HG03469 (cell line): ENCODE measurements at regions not wholly inside any gene's neighbourhood (a gene's known extent, or its start where the extent isn't known, plus 50 kb on each side); places are given as distances from the start of the nearest gene placed in this dataset.
"Not testable (repeated sequence)": the region's sequence is repeated elsewhere in the genome, so short reads cannot be mapped to it uniquely, and the experiment has no call there.

ENCODE experiments used
- ATAC-seq: cut with Tn5 transposase; IDR thresholded peaks from one replicate; pipeline ENCODE4 v1.9.1; 2021; ENCODE audit warnings: mild to moderate bottlenecking, moderate library complexity, moderate number of reproducible peaks; ENCODE audit not compliant: unreplicated experiment

DNA sequence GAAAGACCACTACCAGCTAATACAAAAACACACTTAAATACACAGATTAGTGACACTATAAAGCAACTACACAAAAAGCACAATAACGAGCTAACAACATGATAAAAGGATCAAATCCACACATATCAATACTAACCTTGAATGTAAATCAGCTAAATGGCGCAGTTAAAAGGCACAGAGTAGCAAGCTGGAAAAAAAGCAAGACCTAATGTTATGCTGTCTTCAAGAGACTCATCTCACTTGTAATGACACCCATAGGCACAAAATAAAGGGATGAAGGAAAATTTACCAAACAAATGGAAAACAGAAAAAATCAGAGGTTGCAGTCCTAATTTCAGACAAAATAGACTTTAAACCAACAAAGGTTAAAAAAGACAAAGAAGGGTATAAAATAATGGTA, 86.3 kb downstream of the NUS1 start:
- ATAC-seq, result no peak

DNA sequence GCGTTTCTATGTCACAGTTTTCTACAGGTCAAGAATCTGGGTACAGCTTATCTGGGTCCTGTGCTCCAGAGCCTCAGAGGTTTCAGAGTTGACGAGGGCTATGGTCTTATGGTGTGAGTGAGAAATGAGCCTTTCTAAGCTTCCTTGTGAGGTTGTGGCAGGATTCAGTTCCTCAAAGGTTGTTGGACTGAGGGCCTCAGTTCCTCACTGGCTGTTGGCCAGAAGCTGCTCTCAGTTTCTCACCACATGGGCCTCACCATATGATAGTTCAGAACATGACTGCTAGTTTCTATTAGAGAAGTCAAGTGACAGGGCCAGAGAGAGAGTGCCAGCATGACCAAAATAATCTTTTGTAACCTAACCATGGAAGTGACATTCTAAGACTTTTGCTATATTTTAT, 96.1 kb downstream of the NUS1 start:
- ATAC-seq, result peak; percentile 96

DNA sequence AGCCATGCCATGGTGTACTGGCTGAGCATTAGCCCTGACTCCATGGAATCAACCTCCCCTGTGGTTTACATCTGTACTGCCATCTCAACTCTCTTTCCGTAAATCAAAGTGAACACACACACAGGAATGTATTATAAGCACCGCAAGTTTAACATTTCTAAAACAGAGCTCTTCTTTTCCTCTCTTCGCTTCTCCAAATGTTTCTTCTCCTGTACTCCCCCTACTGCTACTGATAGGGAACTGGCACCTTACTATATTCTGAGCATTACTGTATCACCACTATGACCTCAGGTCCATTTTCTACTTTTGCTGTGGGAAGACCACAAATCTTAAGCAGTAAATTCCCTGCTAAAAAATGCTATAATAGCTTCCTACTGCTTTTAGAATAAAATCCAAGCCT, 101.2 kb downstream of the NUS1 start:
- no peak for ATAC-seq

DNA sequence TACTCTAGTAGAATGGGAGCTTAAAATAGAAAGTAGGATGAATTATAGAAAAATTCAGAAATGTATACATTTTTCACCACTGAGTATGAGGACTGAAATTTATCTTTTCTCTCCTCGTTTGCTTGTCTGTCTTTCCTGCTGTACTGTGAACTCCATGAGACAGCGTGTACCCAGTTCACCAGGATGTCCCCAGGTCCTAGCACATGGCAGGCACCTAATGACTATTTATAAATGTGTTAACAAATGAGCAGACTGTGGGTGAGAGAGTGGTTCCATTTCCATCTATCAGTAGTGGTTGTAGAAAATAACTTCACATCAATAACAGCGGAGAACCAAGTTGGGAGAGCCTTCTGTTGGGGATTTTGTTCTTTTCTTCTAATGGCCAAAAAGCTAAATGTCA, 106.3 kb downstream of the NUS1 start:
- no peak for ATAC-seq

DNA sequence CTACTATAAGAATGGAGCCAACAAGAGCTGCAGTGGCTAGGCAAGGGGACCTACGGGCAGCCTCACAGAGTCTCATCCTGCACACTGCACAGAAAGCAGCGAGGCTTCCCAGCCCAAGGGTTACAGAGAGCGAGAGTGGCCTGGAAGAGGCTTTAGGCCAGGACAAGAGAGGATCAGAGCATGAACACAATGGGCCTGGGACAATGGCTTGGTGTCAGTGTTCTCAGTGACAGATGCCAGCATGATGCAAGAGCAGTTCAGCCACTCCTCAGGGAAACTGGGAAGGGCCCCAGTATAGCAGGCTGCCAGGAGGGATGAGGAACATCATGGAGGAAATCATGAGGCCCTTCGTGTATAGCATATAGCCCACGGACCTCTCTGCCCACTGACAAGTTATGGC, 108.0 kb downstream of the NUS1 start:
- ATAC-seq, result no peak

DNA sequence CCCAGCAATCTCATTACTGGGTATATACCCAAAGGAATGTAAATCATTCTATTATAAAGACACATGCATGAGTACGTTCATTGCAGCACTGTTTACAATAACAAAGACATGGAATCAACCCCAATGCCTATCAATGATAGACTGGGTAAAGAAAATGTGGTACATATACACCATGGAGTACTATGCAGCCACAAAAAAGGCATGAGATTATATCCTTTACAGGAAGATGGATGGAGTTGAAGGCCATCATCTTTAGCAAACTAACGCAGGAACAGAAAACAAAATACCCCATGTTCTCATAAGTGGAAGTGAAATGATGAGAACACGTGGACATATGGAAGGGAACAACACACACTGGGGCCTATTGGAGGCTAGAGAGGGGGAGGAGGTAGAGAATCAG, 115.7 kb downstream of the NUS1 start:
- no peak for ATAC-seq

DNA sequence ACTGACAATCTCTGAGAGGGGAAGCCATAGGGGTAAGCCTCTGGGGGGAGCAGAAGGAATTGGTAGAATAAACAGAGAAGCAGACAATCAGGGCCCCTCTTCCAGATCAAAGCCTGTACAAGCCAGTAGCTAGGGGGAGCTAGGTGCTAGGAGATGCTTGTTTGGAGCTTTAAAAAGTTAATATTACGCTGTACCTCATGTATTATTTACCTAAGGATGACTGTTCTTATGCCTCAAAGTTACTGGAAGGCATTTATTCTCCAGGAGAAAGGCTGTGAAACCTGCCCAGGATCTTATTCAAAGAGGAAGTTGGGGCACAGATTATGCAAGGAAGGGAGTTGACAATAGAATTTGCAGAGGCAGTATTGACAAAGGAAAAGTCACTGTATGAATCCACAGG, 111.8 kb upstream of the SLC35F1 start:
- ATAC-seq, result no peak

DNA sequence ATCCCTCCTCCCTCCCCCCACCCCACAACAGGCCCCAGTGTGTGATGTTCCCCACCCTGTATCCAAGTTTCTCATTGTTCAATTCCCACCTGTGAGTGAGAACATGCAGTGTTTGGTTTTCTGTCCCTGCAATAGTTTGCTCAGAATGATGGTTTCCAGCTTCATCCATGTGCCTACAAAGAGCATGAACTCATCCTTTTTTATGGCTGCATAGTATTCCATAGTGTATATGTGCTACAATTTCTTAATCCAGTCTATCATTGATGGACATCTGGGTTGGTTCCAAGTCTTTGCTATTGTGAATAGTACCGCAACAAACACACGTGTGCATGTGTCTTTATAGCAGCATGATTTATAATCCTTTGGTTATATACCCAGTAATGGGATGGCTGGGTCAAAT, 108.2 kb upstream of the SLC35F1 start:
- ATAC-seq, result not testable (repeated sequence)

DNA sequence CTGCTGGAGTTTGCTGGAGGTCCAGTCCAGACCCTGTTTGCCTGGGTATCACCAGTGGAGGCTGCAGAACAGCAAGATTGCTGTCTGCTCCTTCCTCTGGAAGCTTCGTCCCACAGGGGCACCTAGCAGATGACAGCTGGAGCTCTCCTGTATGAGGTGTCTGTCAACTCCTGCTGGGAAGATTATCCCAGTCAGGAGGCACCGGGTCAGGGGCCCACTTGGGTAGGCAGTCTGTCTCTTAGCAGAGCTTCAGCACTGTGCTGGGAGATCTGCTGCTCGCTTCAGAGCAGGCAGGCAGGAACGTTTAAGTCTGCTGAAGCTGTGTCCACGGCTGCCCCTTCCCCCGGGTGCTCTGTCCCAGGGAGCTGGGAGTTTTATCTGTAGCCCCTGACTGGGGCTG, 96.8 kb upstream of the SLC35F1 start:
- ATAC-seq, result no peak

DNA sequence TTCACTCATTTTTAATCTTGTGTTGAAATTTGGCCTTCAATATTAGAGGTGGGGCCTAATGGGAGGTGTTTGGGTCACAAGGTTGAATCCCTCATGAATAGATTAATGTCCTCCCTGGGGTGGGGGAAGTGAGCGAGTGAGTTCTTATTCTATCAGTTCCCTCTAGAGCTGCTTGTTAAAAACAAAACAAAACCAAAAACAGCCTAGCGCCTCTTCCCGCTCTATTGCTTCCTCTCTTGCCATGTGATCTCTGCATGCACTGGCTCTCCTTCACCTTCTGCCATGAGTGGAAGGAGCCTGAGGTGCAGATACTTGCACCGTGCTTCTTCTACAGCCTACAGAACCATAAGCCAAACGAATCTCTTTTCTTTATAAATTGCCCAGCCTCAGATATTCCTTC, 89.6 kb upstream of the SLC35F1 start:
- ATAC-seq, result no peak

DNA sequence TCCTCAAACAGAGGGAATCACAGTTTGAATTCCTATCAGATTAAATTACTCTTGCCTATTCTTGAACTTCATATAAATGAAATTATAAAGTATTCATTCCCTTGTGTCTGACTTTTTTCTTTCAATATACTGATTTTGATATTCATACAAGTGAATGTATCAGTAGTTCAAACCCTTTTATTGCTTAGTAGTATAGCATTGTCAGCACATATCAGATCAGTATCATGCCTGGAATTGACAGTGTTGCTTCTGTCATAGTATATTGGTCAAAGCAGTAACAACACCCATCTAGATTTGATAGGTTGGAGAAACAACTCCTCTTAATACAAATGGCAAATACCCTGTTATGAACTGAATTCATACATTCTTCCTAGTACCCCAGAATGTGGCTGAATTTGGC, 89.1 kb upstream of the SLC35F1 start:
- ATAC-seq, result no peak

DNA sequence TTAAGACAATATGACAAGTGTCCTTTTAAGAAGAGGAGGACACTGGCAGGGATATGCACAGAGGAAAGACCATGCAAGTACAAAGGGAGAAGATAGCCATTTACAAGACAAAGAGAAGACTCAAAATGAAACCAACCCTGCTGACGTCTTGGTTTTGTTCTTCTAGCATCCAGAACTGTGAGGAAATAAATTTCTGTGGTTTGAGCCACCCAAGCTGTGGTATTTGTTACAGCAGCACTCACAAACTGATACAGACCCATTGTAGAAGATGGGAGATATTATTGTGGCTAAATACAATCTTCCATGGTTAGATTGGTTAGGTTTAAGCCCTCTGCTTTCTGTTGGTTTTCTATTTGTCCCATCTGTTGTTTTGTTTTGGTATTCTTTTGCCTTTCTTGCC, 88.6 kb upstream of the SLC35F1 start:
- no peak for ATAC-seq

DNA sequence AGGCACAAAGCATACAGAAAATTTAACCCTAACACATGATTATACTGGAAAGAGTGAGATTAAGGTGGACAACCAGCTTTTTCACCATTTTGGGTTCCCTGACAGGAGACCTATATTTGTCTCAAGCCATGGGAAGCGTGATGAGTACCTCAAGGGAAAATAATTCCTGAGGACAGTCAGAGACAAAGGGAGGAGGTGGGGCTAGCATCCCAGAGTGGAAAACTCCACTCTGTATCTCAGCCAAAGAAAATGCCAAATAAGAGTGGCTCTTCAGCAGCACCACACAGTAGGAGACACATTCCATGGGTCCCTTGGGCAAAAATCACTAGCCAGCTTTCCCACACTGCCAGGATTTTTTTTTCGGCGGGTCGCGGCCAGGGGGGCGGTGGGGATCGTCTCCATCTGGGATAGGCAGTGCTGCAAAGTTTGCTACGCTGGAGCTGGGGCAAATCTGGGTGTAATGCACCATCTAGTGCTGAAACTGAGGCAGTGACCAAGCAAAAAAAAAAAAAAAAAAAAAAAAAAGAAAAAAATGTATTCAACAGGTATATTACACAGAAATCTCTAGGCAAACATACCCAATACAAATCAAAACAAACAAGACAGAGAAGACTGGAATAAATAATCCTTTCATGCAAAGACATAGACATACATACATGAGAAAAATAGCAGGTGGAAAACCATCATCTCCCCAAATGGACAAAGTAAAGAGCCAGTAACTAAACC, 77.3 kb upstream of the SLC35F1 start:
- no peak for ATAC-seq

DNA sequence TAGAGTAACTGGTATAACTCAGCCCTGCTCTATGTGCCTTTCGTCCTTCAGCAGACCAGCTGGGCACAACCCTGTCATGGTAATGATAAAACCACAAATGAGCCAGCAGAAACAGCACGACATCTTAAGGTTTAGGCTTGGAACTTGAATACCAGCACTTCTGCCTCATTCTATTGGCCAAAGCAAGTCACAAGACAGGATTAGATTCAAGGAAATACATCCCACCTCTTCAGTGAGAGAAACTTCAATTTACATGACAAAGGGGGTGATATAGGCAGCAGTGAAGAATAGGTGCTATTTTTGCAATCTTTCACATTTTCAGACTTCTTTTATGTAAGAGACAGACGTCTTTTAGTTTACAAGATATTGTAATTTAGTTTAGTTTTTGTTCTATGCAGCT, 69.8 kb upstream of the SLC35F1 start:
- ATAC-seq, result no peak

DNA sequence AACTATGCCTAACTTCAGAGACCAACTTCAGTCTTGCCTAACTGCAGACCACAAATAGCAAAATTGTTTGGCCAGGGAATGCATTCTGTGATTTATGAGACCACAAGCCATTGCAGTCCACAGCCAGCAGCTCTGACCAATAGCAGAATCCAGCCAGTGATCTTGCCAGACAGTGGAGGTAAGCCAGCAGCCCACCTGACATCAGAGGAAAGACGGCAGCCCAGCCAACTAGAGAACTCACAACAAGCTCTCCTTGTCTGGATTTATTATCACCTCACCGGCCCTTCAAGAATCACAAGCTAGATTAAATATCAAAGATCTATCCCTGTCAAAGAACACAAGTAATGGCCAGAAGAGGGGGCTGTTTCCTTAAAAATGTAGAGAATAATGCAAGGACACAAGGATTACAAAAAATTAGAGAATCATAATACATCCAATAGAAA, 66.5 kb upstream of the SLC35F1 start:
- ATAC-seq, result no peak

DNA sequence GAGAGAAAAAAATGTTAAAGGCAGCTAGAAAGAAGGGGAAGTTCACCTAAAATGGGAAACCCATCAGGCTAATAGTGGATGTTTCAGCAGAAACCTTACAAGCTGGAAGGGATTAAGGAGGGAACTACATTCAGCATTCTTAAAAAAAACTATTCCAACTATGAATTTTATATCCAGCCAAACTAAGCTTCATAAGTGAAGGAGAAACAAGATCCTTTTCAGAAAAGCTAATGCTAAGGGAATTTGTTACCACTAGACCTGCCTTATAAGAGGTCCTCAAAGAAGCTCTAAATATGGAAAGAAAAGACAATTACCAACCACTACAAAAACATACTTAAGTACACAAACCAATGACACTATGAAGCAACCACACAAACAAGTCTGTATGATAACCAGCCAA, 59.2 kb upstream of the SLC35F1 start:
- ATAC-seq, result no peak

DNA sequence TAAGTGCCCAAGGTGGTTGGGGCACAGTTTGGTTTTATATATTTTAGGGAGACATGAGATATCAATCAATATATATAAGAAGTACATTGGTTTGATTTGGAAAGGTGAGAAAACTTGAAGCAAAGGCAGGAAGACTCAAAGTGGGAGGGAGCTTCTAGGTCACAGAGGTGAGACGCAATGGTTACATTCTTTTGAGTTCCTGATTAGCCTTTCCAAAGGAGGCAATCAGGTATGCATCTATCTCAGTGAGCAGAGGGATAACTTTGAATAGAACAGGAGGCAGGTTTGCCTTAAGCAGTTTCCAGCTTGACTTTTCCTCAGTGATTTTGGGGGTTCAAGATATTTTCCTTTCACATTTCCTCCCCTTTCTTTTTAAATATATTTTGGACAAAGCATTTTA, 58.0 kb upstream of the SLC35F1 start:
- ATAC-seq, result no peak
